HT-29 (cell line): ENCODE measurements at regions not wholly inside any gene's neighbourhood (a gene's known extent, or its start where the extent isn't known, plus 50 kb on each side); places are given as distances from the start of the nearest gene placed in this dataset.
"Not testable (repeated sequence)": the region's sequence is repeated elsewhere in the genome, so short reads cannot be mapped to it uniquely, and the experiment has no call there.

Experiments used
- DNase-seq: peaks from one replicate; pipeline ENCODE4 v3.0.0-alpha.2; 2015; ENCODE audit warnings: low spot score

- no peak for DNase-seq
Observed at GRCh38 chr3:33919312-33920120, 121.1 kb downstream of the PDCD6IP start.

DNA sequence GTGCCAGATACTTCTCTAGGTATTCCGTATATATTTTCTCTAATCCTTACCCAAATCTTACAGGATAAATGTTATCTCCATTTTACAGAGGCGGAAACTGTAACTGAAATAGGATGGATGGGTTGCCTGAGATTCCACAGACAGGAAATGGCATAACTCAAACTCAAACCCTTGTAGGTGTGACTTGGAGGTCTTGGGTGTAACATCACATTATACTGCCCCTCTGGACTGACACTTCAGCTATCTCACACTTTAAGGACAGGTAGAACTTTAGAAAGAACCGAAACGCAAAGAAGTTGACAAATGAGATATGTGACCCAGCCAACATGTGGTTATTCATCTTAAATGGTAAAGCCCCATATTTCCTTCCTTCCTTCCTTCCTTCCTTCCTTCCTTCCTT, 122.1 kb downstream of the PDCD6IP start:
- DNase-seq: no peak

DNA sequence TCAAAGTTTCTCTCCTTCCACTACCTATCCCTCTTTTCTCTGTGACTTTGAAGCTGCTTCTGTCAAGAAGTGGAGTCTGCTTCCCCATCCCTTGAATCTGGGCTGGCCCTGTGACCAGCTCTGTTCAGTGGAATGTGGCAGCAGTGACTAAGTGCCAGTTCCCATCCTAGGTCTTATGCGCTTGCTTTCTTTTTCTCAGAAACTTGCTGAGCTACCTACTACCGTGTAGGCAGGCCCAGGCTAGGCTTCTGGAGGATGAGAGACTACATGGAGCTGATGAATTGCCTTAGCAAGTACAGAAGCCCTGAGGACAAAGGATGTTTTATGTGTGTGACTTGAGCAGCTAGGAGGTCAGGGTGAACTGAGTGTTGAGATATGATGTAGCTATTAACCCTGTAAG, 123.2 kb downstream of the PDCD6IP start:
- no peak for DNase-seq

DNA sequence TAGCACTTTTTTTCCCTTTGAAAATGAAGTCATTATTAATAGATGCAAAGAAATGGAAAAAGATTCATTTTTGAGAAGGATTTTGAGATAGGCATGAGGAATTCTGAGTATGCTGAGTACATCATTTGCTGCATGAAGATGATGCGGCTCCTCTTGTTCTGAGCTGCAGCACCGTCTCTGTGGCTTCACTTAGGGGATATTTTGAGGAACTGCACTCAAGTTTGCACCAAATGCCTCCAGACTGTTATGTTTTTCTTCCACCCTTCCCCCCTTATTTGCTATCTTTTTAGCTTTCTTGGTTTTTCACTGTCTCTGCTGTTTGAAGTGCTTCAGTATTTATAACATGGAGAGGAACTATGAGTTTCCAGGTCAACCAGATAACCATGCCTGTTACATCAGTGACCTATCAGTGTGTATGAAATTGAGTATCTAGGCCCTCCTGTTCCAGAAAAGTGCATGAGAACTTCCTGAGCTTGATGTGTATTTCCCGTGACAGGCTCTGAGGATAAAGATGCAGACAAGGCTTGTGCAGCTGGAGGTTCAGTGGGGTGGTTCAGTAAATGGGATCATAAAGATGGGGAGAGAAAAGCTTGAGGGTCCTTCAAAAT, 128.7 kb downstream of the PDCD6IP start:
- DNase-seq: no peak

GRCh38 chr3:33929813-33930212, 131.4 kb downstream of the PDCD6IP start:
- DNase-seq: no peak

DNA sequence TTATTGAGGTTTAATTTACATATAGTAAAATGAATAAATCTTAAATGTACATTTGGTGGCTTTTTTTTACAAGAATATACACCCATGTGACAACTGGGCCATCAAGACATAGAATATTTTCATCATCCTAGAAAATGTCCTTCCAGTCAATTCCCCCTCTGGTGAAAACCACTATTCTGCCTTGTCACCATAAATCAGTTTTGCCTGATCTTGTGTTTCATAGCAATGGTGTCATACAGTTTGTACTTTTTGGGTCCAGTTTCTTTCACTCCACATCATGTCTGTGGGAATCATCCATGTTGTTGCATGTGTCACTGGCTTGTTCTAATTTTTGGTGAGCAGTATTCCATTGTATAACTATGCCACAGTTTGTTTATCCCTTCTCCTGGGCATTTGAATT, 133.1 kb downstream of the PDCD6IP start:
- DNase-seq: no peak

GRCh38 chr3:33932010-33932764, 133.8 kb downstream of the PDCD6IP start:
- no peak for DNase-seq

GRCh38 chr3:33936171-33936920, 137.9 kb downstream of the PDCD6IP start:
- no peak for DNase-seq

GRCh38 chr3:33936921-33937525, 138.6 kb downstream of the PDCD6IP start:
- DNase-seq: no peak

- DNase-seq: no peak
Observed at GRCh38 chr3:33937628-33938027, 139.2 kb downstream of the PDCD6IP start.

GRCh38 chr3:33940149-33940548, 141.7 kb downstream of the PDCD6IP start:
- no peak for DNase-seq

- no peak for DNase-seq
Observed at GRCh38 chr3:33940736-33941135, 142.3 kb downstream of the PDCD6IP start.

DNA sequence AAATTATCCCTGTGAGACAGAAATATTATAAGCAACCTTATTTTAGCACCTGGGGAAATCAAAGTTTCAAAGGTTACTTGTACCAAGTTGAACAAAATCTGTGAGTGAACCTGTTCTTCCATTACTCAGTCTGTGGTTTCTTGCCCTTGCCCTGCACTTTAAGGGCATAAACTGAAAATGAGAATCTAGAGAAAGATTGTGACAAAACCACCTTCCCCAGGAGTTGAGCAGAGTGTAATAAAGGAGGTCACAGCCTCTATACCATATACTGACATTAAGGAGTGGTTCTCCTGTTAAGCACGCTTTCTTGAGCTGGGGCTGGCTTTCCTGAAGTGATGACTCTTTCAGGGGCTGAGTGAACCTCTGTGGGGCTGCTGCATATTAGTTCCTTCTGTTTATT, 143.4 kb downstream of the PDCD6IP start:
- no peak for DNase-seq

DNA sequence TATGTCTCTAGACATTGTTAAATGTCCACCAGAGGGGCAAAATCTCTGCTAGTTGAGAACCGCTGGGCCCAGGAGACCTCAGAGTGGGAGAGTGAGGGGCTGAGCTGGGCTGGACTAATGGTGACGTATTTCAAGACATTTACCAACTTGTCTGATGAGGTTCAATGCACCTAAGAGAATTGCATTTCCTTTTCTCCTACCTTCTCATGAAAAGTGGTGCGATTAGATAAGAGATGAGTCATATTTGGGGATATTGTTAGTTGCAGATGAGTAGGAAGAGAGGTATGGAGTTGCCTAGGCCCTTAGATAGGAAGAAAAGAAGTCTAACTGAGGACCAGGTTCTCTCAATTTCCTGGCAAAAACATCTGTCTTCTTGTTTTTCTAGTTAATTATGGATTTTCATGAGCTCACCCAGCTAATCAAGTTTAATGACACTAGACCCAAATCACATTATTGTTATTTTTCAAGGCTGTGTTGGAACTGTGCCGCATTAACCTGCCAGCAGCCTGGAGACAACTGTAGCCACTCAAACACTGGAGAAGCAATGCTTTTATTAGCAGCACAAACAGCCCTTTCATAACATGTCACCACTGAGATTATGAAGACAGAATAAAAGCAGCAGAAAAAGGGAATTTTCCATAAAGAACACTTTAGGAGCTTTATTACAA, 144.2 kb downstream of the PDCD6IP start:
- DNase-seq: no peak

DNA sequence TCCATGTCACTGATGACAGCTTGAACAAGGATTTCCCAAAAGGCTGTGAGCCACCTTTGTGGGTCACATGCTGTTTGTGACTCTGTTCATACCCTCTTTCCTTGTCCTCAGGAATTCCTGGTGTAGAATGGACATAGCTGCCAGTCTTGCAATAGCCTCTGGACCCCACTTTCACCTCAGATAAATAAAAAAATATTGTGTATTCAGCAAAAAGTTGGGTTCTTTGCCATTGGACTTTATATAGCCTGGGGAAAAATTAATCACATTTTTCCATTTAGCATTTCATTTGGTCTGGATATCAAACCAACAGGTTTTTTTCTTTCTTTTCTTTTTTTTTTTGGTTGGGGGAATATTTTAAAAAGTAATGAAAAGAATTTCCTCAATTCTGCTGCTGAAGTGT, 144.8 kb downstream of the PDCD6IP start:
- no peak for DNase-seq

DNA sequence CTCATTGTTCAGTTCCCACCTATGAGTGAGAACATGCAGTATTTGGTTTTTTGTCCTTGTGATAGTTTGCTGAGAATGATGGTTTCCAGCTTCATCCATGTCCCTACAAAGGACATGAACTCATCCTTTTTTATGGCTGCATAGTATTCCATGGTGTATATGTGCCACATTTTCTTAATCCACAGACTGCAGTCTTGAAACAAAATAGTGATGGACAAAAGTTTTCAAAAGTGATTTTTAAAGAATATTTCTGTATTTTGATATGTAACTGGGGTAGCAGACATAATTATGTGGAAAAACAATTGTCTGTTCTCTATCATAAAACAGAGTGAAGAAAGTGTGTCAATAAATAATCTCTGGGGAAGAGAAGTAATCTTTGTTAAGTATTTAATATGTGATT, 148.2 kb downstream of the PDCD6IP start:
- not testable (repeated sequence) for DNase-seq

- DNase-seq: no peak
Observed at GRCh38 chr3:33947272-33948195, 149.1 kb downstream of the PDCD6IP start.

DNA sequence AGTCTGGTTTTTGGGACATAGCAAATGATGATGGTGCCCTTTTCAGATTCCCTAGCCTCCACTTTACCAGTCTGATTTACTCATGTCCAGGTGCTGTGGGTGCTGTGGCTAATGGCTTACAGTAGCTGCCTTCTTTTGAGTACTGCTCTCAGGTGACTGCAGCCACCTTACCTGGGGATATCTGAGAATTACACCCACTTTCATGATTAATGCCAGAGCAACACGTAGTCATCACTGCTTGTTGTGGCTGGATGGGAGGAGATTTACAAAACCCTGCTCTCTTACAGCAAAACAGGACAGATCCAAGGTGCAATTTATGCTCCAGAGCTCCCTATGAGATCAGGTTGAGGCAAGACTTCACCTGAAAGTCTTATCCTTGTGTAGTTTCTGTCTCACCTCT, 150.6 kb downstream of the PDCD6IP start:
- no peak for DNase-seq

GRCh38 chr3:33954956-33955355, 156.5 kb downstream of the PDCD6IP start:
- DNase-seq: no peak

GRCh38 chr3:33956206-33956605, 157.8 kb downstream of the PDCD6IP start:
- no peak for DNase-seq
